ENCODE measurements at regions not wholly inside any gene's neighbourhood (a gene's known extent, or its start where the extent isn't known, plus 50 kb on each side); places are given as distances from the start of the nearest gene placed in this dataset.

DNA sequence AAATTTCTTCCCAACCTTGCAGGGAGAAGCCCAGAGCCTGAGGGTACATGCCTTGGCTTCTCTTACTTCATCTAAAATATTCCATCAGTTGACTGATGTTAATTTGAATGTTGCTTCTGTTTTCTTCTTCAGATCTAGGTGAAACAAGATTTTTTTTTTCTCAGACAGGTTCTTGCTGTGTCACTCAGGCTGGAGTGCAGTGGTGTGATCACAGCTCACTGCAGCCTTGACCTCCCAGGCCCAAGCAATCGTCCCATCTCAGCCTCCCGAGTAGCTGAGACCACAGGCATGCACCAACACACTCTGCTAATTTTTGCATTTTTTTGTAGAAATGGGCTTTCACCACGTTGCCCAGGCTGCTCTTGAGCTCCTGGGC is 62.1 kb upstream of the KLF3 start:
- intact Hi-C loops (cut with DNase I) = no loop called here
- Histone ChIP-seq H3K27ac (no peak overlapping the region), H3K27me3 (ENCODE audit: low read depth) (no peaks in the 10 kb centered on the region), H3K4me1 (peaks cover 30% of the 10 kb centered on the region), H3K36me3 (no peaks in the 10 kb centered on the region), H3K4me3 (no peak overlapping the region), H3K9me3 (no peaks in the 10 kb centered on the region)
- TF ChIP-seq, protein P1, sequence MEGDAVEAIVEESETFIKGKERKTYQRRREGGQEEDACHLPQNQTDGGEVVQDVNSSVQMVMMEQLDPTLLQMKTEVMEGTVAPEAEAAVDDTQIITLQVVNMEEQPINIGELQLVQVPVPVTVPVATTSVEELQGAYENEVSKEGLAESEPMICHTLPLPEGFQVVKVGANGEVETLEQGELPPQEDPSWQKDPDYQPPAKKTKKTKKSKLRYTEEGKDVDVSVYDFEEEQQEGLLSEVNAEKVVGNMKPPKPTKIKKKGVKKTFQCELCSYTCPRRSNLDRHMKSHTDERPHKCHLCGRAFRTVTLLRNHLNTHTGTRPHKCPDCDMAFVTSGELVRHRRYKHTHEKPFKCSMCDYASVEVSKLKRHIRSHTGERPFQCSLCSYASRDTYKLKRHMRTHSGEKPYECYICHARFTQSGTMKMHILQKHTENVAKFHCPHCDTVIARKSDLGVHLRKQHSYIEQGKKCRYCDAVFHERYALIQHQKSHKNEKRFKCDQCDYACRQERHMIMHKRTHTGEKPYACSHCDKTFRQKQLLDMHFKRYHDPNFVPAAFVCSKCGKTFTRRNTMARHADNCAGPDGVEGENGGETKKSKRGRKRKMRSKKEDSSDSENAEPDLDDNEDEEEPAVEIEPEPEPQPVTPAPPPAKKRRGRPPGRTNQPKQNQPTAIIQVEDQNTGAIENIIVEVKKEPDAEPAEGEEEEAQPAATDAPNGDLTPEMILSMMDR (IDR thresholded peaks at IDR 0.05) = no peak
- no peak for DNase-seq
- ATAC-seq = no peak

DNA sequence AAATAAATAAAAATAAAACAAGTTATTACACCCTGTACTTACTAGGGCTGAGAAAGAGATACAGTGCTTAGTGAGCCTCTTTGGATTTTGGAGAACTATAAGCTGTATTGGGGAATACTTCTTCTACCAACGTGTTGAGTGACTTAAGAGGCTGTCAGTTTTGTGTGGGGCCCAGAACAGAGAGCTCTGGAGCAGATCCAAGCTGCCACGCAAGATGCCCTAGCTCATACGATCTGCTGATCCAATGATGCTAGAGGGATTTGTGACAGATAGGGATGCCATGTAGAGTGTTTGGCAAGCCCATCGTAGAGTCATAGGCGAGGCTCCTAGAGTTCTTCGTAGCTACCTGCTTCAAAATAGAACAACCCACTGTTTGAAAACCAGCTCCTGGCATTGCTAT is 60.3 kb upstream of the KLF3 start:
- H3K27me3 ChIP-seq (ENCODE audit: low read depth) = no peaks in the 10 kb centered on the region
- intact Hi-C loops (cut with DNase I) = no loop called here
- no peak overlapping the region for H3K4me3 ChIP-seq
- TF ChIP-seq, protein P1 (IDR thresholded peaks at IDR 0.05) = no peak
- no peak for DNase-seq
- peaks cover 30% of the 10 kb centered on the region for H3K4me1 ChIP-seq
- no peaks in the 10 kb centered on the region for H3K36me3 ChIP-seq
- H3K27ac ChIP-seq = no peak overlapping the region
- H3K9me3 ChIP-seq = no peaks in the 10 kb centered on the region
- no peak for ATAC-seq

DNA sequence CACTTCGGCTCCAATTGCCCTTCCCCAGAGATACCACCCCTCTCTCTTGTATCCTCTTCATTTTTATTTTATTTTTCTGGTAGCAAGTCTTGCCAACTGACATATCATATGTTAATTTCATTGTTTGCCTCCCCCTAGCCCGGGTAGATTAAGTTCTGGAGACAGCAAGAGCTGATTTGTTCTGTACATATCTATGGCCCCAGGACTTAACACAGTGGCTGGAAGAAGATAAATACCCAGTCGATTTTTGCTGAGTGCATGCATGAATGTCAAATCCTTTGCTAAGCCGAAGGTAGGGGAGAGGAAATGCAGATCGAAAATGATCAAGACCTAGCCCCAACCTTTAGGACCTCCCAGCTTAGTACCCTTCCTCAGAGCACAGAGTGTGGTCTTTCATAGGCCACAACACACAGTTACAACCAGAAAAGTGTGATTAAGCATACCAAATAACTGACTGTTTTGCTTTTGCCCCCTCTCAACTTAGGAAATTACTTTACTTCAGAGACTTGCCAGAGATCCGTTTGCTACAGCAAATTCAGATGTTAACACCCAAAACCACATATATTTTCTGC is 58.7 kb upstream of the KLF3 start:
- peaks cover 39% of the 10 kb centered on the region for H3K4me1 ChIP-seq
- no peaks in the 10 kb centered on the region for H3K36me3 ChIP-seq
- no peaks in the 10 kb centered on the region for H3K27me3 ChIP-seq (ENCODE audit: low read depth)
- no peak overlapping the region for H3K4me3 ChIP-seq
- TF ChIP-seq, protein P1 (IDR thresholded peaks at IDR 0.05) = no peak
- DNase-seq (no peak), ATAC-seq (no peak)
- no peaks in the 10 kb centered on the region for H3K9me3 ChIP-seq
- intact Hi-C loops (cut with DNase I) = no loop called here
- H3K27ac ChIP-seq = no peak overlapping the region

DNA sequence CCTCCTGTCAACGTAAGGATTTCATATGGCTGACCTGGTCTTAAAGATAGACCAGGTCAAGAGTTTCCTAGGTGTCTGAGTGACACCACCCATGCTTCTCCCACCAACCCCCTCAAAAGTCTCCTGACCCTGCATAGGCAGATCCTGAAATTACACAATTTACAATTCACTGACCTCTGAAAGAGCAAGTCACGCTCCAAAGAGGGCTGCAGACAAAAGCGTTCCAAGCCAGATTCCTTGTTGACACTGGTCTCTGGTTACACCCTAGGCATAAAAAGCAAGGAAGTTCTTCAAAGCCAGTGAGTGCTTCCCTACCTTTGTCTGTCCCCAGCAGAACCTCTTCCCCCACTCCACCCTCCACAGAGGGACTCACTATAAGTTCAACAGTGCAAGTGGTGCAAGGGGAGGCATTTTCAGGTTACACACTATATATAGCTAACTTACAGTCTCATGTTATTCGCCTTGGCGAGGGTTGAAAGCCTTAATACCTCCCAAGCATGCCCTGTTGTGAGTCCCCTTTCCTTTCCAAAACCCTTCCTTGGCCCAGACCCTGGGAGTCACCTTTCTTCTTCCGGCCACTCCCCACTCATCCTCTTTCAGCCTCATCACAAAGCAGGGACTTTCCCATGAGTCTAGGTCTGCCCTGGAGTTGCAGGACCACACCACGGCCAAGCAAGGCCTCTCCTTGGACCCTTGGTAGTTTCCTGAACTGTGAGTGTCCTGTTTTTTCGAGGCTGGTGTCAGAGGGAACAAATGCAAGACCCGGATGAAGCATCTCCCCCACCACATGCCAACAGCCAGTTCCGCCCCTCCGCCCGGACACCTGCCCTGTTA is 58.0 kb upstream of the KLF3 start:
- H3K4me1 ChIP-seq = peaks cover 36% of the 10 kb centered on the region
- TF ChIP-seq, protein P1 (IDR thresholded peaks at IDR 0.05) = no peak
- H3K9me3 ChIP-seq = no peaks in the 10 kb centered on the region
- DNase-seq (no peak), ATAC-seq (peak in 1 of 2 donors; percentile 27)
- H3K27ac ChIP-seq = no peak overlapping the region
- intact Hi-C loops (cut with DNase I) = no loop called here
- H3K36me3 ChIP-seq = no peaks in the 10 kb centered on the region
- no peaks in the 10 kb centered on the region for H3K27me3 ChIP-seq (ENCODE audit: low read depth)
- no peak overlapping the region for H3K4me3 ChIP-seq

DNA sequence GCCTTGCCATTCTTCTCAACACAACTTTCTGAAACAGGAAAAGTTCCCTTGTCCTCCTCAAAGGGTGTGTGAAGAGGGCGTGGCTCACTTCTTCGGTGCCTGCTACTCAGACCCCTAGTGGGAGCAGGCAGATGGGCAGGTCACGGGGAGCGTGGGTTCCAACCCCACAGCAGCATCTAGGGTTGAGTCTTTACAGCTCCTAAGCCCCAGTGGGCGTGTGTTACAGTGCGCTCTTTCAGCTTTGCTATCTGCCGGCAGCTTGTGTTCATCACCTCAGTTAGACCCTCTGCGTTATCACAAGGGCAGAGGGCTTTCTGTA is 57.5 kb upstream of the KLF3 start:
- Histone ChIP-seq H3K27ac (no peak overlapping the region), H3K36me3 (no peaks in the 10 kb centered on the region), H3K9me3 (no peaks in the 10 kb centered on the region), H3K27me3 (ENCODE audit: low read depth) (no peaks in the 10 kb centered on the region), H3K4me3 (no peak overlapping the region), H3K4me1 (peaks cover 36% of the 10 kb centered on the region)
- no peak for ATAC-seq
- DNase-seq = no peak
- TF ChIP-seq, protein P1 (IDR thresholded peaks at IDR 0.05) = no peak
- intact Hi-C loops (cut with DNase I) = no loop called here

Data from lower lobe of right lung (tissue), 2 donors.